Stimulated activated CD4-positive, alpha-beta T cell treated with anti-CD3 and anti-CD28 coated beads, TNF-alpha, amount 100 ng/mL, for 24 hours (primary cell): ENCODE measurements at regions not wholly inside any gene's neighbourhood (a gene's known extent, or its start where the extent isn't known, plus 50 kb on each side); places are given as distances from the start of the nearest gene placed in this dataset.

Source experiments
- DNase-seq, 3 experiments: peaks; one replicate each; pipeline ENCODE4 v3.0.0-alpha.2; 2020; ENCODE audit warnings: low read depth in 3 of 3

- DNase-seq, result no peak
Observed at GRCh38 chr12:25009496-25010092, 60.7 kb upstream of the BCAT1 start.

DNA sequence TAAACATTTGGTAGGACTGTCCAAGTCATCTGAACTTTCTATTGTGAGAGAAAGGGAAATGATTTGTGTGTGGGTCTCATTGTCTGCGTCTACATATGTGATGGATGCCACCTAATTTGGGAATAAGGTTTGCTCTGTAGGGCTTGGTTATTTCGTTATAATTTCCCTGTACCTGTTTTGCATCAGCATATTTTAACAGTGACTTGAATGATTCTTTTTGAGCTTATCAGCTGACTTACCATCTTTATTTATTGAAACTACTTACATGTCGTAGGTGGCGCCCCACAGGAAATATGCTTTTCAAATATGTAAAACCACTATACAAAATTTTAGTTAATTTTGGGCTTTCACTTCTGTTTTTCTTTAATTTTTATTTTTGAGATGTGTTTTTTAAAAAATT is 56.5 kb upstream of the BCAT1 start:
- no peak for DNase-seq

GRCh38 chr12:25004447-25004846 is 55.5 kb upstream of the BCAT1 start:
- DNase-seq, result no peak

GRCh38 chr12:25001311-25001710 is 52.4 kb upstream of the BCAT1 start:
- DNase-seq, result no peak
